GM21619 (cell line): ENCODE measurements at regions not wholly inside any gene's neighbourhood (a gene's known extent, or its start where the extent isn't known, plus 50 kb on each side); places are given as distances from the start of the nearest gene placed in this dataset.

Experiments
- ATAC-seq: cut with Tn5 transposase; IDR thresholded peaks from one replicate; pipeline ENCODE4 v1.9.1; 2021; ENCODE audit not compliant: unreplicated experiment

DNA sequence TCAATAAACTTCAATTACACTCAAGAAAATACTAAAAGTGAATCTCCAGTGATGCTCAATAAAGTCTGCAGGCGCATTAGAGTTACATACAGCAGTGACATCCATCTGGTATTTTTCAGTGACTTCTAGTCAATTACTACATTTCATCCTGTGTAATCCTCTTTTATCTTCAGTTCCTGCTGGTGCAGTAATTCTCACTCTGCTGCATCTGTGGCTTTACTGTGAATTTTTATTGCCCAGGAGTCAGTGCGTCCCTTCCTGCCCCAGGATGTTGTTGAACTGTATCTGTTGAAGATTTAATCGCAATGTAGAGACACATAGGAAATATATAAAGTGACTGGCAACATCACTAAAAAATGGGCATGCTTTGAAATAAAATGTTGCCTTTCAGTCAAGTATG lies 196.3 kb upstream of the TMTC4 start:
- no peak for ATAC-seq

- ATAC-seq = no peak
Observed at GRCh38 chr13:100860866-100861265, 186.3 kb upstream of the TMTC4 start.

DNA sequence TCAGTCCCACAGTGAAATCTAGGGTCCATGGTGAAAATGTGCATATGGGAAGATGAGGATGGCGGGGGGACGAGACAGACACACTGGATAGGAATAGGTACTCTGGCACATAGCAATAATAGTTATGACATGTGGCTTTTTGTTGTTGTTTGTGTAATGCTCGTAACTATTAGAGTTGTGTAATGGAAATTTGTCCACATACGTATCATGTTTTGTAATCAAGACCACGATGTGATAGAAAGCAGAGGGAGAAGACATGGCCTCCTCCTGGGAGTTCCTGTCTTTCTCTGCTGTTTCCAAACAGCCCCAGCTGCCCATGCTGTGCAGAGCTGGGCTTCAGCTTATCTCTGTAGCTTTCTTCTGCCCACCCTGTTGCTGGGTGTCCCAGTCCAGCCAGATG lies 185.3 kb upstream of the TMTC4 start:
- ATAC-seq = no peak

- no peak for ATAC-seq
Observed at GRCh38 chr13:100855151-100855550, 180.6 kb upstream of the TMTC4 start.

DNA sequence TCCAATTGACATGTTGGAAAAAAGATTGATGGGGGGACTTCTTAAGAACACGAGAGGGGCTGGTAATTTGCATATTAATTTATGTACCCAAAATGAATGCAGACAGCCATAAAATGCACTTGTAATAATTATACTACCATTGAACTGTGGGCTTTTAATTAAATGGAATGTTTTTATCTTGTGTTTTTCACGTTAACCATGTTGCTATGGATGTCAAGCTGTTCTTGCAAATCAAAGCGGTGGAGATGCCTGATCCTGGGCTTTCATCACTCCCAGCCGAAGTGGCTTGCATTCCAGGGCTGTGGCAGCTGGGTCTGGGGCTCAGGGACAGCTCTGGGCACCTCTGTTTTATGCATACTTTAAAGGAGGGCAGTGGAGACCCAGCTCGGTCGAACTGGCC lies 179.4 kb upstream of the TMTC4 start:
- ATAC-seq = no peak

- ATAC-seq = no peak
Observed at GRCh38 chr13:100853434-100853833, 178.8 kb upstream of the TMTC4 start.

- no peak for ATAC-seq
Observed at GRCh38 chr13:100852146-100852545, 177.6 kb upstream of the TMTC4 start.

DNA sequence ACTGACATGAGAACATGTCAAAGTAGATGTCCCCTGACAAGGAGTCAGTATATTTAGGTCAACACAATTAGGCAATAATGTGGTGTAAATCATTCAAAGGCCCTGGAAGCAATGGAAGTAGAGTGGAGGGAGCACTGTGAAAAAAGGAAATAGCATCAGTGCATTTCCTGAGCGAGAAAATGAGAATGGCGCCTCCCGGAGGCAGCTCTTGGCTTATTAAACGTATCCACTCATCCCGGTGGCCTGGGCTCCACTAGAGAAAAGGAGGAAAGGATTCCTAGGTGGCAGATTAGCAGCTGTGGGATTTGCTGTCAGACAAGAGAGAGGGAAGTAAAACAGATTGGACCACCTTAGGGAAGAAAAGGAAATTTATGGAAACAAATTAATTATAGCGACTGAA lies 173.7 kb upstream of the TMTC4 start:
- ATAC-seq = no peak

DNA sequence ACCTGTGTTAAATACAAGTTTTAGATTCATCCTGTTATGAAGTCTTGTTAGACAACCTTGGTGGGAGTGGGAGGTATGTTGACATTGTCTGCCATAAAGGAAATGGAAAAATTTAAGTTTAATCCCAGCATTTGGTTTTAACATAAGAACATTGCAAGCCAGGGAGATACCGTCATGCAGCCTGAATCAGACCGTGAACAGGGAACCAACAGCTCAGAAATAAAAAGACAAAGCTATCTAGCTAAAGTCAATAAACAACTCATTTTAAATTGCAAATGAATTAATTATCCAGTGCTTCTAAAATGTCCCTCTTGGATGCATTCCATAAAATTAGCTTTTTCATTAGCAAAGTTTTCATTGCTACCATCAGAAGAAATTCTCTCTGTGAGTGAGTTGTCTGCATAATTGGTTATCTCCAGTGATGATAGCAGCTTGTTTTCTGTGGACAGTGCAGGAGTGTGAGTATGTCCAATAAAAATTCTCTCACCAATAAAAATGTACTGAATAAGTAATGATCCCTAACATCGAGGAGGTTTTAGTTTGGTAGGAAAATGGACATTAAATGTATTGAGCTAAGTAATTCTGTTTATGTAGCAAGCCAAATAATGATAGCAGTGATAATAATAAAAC lies 170.6 kb upstream of the TMTC4 start:
- ATAC-seq = no peak

DNA sequence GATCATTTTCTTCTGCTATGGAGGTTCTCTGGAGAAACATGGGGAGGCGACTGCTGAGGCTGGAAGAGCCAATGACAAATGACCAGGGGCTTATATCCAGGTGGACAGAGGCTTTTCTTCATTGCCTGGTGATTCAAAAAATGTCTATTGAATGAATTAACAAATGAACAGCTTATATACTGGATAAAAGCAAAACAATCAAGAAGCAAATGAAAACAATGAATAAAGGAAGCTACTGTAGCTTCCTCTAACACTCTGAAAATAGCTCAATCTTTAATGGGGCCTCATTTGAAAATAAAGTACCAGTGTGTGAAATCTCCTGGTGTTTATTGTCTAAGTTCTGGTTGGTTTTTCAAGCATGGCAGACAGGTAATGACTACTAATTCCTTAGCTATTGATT lies 167.5 kb upstream of the TMTC4 start:
- no peak for ATAC-seq

DNA sequence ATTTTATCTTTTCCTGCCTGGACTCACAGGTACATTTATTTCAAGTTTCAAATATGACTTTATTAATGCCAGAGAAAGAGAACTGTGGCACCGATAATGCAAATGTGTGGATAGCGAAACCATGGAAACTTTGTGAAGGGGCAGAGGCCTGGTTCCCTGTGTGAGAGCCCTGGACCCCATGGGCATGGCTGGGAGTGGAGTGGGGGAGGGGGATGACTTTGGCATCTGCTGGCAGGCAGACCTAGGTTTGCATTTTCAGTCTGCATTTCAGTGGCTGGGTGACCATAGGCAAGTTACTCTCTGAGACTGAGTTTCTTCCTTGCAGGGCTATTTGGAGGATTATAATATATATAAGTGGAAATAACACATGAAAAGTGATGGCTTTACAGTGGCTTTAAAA lies 163.8 kb upstream of the TMTC4 start:
- no peak for ATAC-seq

GRCh38 chr13:100837631-100838030 lies 163.0 kb upstream of the TMTC4 start:
- ATAC-seq = no peak

GRCh38 chr13:100836711-100837110 lies 162.1 kb upstream of the TMTC4 start:
- no peak for ATAC-seq

- ATAC-seq = no peak
Observed at GRCh38 chr13:100835695-100836094, 161.1 kb upstream of the TMTC4 start.

- no peak for ATAC-seq
Observed at GRCh38 chr13:100833427-100833826, 158.8 kb upstream of the TMTC4 start.

- ATAC-seq = no peak
Observed at GRCh38 chr13:100828226-100828625, 153.6 kb upstream of the TMTC4 start.

- no peak for ATAC-seq
Observed at GRCh38 chr13:100827489-100828176, 153.0 kb upstream of the TMTC4 start.

DNA sequence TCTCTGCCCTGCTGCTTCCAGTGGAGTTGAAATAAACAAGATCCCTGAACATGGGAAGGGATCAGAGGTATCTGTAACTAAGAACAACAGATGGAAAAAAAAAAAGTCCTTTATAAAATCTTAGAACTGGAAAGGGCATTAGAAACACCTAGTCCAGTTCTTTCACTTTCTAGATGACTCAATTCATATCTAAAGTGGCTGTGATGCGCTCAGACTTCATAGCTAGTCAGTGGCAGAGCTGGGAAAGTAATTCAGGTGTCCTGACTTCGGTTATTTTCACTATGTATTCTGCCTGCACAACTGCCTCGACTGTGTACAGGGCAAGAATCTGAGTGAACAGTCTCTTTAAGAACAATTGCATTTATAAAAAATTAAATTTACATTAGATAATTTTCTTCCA lies 151.8 kb upstream of the TMTC4 start:
- ATAC-seq = no peak

- ATAC-seq = no peak
Observed at GRCh38 chr13:100825557-100825956, 151.0 kb upstream of the TMTC4 start.

DNA sequence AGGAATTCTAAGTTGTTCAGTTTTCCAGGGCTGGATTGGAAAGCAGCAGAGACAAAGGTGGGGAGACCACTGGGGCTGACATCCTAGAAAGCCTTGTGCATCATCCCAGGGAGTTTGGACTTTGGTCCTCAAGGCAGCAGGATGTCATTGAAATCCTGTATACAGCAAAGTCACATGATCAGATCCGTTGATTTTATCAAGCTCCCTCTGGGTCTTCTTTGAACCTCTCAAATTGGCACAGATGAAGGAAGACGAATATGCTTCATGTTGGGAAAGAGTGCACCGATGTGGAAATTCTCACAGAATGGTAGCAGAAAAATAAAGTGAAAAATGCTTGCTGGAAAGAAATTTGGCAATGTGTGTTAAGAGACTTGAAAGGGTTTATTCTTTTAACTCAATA lies 149.8 kb upstream of the TMTC4 start:
- no peak for ATAC-seq

- ATAC-seq = no peak
Observed at GRCh38 chr13:100823448-100823847, 148.9 kb upstream of the TMTC4 start.

DNA sequence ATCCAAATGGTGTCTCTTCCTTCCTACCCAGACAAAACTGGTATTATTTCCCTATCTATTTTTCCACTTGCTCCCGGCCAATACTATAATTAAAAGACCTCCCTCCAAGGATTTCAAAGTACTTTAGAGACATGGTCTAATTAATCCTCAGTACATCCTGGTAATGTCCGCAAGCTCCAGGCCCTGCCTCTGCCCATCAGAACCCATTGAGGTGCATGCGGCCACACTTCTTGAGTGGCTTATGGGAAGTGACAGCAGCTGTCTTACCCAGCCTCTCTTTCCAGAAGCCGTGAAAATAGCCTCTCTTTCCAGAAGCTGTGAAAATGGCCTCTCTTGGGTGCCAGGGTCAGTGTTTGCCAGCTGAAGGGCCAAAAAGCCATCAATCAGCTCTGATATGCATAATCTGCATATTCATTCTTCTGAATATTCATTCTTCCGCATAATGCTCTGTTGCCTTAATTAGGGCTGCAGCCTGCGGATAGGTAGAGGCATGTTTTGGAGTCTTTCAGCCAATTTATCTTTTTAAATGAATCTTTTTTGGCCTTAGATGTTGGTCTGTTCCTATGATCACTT lies 148.4 kb upstream of the TMTC4 start:
- no peak for ATAC-seq

DNA sequence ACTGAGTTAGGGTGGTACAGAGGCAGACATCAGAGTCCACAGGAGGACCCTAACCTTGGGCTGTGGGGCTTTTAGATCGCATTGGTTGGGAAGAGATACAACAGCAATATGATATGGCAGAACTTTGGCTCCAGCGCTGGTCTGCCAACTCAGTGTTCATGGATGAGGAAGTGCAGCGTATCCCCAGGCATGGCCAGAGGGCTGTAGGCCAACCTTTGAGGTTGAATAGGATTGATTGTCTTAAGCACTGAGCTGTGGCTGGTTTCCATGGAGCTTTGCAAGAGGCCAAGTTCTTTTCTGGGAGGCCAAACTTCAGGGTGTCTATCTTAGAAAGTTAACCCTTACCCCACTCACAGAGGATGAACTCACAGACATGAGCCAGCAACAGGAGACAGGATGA lies 144.1 kb upstream of the TMTC4 start:
- ATAC-seq = no peak
